NCI-H2107 treated with DMSO at 0.1 percent for 48 hours (cell line): ENCODE measurements at regions not wholly inside any gene's neighbourhood (a gene's known extent, or its start where the extent isn't known, plus 50 kb on each side); places are given as distances from the start of the nearest gene placed in this dataset.

Experiments
- DNase-seq: peaks from one replicate; lab custom pipeline; 2025; ENCODE audit not compliant: unreplicated experiment; lab: John Stamatoyannopoulos, UW

DNA sequence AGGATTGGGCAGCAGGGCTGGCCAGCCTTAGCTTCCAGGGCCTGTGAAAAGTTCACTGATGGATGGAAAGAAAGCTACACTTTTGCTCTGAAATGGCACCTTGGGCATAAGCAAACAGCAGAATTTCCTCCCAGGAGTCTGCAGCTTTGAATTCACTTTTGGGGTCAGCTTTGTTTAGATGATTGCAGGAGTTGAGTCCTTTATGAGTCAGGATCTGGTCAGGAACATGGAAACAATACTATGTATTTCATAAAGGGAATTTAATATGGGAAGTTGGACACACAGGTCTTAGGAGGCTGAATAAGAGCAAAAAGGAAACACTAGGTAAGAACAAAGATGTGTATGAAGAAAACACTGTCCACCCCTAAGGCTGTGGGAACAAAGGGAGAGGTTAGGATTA, 345.3 kb downstream of the TSN start:
- no peak for DNase-seq

DNA sequence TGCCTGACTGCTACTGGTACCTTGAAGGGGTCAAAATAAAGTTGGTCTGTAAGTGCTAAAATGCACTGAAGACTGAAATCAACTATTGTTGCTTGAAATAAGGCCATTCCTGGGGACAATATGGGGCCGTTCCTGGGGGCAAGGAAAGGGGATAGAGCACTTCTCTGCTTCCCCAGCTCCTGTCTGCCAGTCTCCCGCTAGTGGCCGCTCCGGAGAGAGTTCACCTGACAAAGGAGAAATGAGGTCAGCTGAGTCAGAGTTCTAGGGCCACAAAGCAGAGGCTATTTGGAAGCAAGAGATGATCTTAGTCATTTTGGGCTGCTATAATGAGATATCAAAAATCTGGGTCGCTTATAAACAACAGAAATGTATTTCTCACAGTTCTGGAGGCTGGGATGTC, 345.9 kb downstream of the TSN start:
- no peak for DNase-seq

DNA sequence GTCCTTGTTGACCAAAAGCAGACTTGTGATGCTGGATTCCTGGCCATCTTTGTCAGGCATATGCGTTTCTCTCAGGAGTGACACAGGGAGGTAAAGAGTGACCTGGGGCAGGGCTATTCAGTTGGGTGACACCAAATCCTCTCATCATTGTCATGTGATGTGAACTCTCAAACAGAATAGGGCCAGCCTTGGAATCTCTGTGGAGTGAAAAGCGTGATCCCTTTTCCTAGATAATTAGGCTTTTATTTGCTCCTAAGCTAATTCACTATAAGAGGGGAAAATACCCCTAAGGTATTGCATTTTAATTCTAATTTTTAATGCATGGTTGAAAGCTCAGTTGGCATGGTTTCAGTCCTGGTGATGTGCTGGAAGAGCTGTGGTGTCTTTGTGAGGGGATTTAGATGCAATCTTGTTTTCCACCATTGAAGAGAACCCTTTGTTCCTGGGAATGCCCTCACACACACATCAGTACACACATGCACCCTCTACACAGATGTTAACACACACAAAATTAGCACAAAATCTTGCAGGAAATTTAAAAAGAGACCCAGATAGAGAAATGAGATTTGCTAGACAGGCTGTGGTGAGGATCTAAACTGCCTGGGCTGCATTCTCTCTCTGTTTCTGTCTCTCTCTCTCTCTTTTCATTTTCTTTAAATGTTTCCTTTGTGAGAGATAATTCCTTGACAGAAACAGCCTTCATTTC, 349.9 kb downstream of the TSN start:
- DNase-seq: no peak

DNA sequence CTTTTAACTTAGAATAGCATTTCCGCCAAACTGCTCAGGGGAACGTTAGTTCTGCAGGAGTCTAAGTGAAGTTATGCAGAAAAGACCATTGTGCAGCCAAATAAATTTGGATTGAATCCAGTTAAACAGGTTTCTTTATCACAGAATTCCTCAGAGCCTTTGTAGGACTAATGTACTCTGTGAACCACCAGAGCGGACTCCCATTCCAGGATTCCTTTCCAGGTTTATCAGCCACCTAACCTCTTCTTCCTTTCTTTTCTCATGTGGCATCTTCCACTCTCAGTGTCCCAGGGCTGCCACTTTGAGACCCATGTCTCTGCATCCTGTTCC, 350.4 kb downstream of the TSN start:
- DNase-seq: no peak

DNA sequence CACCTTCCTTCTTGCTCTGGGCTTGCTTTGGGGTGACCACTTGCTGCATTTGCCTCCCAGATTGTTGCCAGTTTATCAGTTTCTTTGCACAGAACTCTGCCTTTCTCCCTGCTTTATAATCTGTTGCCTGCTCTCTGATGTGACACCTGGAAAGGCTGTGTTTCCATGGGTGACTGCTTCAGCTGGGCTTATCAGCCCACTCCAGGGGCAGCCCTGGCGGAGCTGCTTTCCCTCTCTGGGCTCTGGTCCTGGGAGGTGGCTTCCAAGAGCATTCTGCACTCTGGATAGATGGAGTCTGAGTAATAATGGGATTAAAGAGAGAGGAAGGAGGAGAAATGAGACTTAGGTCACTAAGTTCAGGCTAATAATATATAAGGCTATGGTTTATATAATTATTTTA, 352.7 kb downstream of the TSN start:
- no peak for DNase-seq

DNA sequence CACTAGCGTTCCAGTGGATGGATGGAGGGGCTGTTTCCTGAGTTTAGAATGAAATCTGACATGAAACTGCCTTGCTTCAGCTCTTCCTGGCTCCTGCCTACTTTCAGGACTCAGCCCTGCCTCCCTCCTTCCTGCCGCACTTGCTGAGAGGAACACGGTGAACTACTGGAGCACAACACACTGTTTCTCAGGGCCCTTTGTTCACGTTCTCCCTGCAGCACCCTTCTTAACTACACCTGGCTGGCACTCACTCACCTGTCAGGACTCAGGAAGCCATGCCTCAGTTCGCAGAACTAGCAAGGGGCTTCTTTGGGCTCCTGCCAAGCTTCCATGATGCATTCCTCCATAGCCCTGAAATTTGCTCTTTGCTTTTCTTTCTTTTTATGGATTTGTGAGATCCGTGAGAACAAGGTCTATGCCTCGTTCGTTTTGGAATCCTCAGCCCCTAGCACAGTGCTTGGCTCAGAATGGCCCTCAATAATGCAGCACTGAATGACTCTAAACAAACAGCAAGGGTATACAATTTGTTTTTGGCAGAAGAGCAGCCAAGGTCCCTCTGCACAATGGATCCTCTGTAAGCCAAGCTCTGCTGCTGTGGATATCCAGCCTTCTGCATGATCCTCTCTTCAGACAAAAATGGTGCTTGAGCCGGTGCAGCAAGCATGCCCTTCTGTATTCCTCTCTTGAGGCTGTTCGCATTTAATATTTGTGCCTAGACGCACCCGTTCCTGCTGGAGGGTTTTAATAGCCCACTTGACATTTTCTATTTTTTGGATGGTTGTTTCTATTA, 357.0 kb downstream of the TSN start:
- DNase-seq: no peak

DNA sequence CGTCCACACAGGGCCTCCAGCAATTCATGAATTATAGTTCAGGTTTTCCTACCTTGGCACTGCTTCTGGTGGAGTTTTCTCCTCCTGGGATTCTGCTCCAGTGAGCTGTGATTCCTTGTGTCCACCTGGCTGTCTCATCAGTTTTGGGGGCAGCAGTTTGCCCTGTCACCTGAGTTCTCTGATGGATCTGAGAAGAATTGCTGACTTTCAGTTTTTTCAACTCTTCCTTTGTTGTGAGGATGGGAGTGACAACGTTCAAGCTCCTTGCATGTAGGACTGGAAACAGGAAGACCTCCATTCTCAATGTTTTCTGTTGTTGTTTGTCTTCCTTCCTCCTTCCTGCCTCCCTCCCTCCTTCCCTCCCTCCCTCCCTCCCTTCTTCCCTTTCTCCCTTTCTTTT, 359.0 kb downstream of the TSN start:
- DNase-seq: no peak

DNA sequence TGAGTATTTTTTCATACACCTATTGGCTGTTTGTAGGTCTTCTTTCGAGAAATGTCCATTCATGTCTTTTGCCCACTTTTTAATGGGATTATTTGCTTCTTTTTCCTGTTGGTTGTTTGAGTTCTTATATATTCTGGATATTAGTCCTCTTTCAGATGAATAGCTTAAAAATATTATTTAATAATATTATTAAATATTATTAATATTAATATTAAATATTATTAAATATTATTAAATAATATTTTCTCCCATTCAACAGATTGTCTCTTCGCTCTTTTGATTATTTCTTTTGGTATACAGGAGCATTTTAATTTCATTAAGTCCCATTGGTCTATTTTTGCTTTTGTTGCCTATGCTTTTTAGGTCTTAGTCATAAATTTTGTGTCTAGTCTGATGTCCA, 361.9 kb downstream of the TSN start:
- DNase-seq: no peak

DNA sequence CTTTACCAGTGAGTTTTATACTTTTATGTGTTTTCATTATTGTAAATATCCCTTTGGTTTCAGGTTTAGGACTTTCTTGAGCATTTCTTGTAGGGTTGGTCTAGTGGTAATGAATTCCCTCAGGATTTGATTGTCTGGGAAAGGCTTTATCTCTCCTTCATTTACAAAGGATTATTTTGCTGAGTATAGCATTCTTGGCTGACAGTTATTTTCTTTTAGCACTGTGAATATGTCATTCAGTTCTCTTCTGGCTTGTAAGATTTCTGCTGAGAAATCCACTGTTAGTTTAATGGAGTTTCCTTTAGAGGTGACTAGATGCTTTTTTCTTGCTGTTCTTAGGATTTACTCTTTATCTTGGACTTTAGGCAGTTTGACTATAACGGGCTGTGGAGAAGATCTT, 373.9 kb downstream of the TSN start:
- DNase-seq: no peak

DNA sequence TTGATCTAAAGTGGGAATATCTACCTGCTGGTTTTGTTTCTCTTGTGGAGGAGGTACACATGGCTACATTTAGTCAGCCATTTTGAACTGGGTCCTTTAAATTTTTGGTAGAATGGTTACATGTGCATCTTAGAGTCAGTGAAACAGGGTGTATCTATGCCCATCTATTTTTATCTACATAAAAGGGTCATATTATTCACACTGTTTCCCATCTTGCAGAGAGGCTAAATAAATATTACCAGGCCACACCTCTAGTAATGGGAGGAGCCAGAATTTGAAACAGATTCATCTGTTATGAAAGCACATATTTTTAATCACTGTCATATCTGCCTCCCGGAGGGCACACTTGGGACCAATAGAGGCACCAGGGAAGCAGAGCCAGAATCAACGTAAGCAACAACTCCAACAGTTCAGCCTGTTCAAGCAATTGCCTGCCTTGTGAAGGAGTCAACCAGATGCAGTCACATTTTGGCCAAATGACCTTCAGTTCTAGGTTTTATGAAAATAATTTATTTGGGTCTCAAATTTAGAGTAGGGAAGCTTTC, 376.8 kb downstream of the TSN start:
- no peak for DNase-seq

DNA sequence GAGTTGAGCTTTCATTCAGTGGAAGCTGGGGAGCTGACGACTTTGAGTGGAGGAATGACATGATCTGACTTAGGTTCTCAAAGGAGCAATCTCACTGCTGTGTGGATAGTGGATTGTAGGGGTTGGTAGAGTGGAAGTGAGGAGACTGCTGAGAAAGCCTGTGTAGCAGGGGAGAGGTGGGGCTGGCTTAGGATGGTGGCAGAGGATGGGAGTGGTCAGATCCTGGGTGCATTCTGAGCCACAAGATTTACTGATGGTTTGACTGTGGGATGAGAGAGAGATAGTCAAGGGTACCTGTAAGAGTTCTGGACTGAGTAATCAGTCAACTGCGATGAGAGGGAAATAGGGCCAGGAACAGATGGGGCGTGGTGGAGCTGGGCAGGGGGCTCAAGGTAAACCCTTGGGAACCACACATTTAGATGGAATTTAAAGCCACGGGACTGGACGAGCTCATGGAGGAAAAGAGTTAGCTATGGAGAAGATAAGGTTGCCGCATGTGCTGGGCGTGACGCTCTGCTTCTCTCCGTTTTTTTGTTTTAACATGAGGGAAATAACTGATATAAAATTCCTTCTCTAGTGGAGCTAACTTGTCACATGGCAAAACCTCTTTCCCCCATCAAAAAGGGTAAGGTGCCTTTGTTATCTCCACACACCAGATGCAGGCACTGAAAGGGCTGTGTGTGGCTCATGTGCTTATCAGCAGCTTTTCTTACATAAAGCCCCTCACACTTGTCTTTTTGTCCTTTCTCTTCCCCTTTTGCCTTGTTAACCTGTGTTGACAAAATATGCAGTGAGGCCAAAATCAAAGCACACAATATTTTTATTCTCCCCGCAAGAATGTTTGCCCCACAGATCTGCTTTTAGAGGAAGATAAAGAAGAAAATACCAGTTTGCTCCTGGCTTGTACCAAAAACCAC, 379.8 kb downstream of the TSN start:
- DNase-seq: no peak

DNA sequence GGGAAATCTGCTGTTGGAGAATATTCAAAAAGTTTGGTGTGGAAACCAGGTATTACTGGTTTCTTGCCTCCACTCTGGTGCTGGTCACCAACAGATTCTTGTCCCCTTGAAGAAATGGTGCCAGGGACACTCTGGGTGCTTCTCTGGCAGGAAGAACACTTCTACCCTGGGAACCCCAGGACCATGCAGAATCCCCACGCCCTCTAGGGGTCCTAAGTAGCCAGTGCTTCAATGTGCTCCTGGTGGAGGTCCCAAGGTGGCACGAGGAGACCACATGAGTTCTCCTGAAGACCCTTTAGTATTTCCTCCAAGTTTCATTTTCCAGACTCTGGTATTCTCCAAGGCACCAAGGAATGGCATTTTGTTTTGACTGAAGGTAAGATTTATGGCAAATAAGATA, 380.6 kb downstream of the TSN start:
- no peak for DNase-seq

DNA sequence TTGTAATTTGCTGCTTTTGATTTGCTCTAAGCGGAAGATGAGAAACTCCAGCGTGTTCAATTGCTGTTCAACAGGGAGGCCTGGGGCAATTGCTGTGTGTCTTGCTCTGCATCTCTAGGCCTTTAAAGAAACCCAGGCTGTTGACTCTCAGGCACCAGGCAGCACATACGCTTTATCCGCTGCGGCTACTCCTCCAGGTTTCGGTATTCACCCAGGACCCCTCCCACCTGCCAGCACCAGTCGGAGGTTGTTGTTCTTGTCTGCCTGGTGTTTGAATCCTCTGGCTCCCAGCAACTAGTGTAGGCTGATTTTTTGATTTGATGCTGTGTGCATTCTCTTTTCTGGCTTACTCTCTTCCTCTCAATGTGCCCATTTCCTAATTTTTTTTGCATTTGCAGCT, 383.1 kb downstream of the TSN start:
- DNase-seq: no peak

DNA sequence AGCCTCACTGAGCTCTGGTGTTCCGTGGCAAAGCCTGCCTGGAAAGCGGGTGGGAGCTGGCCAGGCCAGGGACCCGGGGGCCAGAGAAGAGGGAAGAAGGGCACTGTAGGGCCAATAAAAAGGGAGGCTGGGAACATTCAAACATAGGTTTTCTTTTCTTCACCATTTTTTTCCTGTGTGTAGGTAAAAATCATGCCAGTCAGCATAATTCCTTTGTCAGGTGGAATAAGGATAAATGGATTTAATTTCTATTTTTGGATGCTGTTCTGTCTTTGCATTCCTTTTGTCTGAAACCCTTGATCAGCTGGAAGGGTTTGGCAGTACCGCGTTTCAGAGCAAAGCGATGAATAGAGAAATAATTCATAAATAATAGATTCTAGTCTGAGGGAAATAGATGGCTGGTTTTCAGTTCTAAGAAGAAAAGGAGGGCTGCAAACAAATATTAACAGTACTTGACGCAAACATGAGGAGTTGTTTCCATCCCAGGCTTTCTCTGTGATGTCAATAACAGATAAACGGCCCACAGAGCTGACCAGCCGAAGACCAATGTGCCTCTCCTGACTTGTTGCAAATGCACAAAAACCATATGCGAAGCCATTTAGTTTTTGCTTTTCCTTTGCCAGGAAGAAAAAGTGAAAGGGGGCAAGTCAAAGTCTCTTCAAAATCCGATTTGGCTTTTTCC, 384.4 kb downstream of the TSN start:
- DNase-seq: no peak

DNA sequence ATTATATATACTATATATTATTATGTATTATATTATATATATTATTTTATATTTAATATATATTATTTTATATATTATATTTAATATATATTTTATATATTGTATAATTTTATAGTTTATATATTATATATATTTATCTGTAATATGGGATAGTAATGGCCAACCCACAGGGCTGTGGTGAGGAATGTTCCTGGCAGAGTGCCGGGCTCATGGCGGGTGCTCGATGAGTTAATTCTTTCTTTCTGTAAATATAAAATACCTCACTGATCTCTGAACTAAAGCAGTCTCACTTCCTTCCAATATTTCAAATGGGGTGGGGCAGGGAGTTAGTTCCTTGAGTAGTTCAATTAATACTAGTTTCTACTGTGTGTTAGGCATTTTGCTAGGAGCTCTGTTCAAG, 389.4 kb downstream of the TSN start:
- no peak for DNase-seq

DNA sequence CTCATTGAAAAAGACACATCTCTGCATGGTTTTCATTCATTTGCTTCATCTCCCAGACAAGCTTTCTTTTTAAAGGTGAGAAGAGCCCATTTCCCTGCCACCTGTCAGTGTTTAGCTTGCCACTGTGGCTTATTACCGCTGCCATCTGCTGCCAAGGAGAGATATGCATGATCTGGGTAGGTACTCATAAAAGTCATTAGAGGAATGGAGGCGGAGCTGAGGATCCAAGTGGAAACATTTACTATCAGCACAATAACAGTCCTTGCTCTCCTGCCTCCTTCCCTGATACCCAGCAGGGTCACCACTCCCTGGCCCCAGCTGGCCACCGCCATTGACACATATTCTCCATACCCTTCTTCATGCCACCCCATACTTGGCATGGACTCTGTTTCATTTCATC, 390.4 kb downstream of the TSN start:
- DNase-seq: peak; percentile 9

DNA sequence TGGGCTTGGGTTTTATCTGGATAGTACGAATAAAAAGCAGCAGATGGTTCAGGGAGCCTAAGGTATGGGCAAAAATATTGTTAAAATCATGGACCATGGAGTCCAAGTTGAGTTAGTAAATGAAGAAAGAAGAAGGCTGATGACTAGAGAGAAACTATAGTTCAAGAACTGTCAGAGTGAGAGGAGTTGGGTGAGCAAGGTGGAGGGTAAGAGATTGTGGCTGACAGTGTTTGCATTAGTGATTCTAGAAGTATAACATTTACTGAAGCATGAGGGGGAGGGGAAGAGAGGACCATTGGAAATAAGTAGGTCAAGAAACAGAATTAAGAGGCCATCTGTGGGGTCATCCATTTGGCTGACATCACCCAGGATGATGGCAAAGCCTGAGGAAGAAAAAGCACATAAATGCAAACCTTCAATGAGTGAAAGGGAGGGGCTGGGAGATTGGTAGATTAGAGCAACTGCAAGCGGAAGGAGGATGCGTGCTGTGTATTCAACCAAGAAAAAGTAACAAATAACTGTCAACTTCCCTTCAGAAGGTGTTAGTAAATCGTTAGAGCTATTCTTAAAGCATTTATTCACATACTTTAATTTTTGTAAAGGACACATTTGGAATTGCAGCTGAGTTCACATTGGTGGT, 392.8 kb downstream of the TSN start:
- DNase-seq: no peak

DNA sequence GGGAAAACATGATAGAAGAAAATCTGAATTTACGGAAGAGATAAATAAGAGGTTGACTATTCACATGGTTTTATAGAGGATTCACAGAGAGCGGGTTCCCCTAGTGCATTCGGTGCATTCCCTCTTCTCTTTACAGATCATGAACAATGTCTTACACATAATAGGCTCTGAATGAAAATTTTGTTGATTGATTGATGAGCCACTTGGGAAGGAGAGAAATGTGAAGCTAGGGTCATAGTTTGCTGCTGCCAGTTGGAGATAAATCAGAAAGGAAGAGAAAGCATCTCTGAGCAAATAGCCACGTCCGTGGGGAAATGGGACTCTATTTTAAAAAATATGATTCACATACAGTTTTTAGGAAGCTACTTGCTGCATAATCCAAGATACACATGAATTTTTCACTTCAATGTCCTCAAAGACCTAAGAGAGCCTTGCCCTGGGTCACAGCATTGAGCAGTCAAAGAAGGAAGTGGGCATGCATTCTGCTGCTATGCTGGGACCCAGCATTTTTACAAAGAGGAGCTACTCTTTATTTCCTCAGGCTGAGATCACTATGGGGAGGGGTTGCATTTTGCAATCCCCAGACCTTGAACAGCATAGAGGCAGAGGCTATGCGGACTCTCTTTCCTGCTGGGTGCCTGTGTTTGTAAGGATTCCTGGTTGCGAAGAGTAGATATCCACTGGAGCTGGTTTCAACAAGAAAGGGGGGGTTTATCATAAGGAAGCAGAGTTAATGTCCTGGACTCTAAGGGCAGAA, 395.3 kb downstream of the TSN start:
- DNase-seq: no peak

DNA sequence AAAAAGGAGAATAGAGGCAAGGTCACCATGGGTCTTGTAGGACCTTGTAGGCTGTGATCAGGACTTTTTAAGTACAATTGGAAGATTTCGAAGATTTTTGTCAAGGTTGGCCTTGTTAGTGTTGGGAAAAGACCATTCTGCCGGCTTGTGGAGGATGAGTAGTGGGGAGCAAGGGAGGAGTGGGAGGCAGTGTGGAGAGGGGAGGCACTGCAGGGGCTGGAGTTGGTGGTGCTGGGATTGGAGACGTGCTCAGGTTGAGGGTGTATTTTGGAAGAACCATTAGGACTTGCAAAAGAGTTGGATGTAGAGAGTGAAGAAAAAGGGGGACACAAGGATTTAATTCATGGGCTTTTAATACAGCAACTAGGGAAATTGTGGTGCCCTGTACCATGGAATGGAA, 397.1 kb downstream of the TSN start:
- DNase-seq: no peak
